SK-N-SH (cell line): ENCODE measurements at regions not wholly inside any gene's neighbourhood (a gene's known extent, or its start where the extent isn't known, plus 50 kb on each side); places are given as distances from the start of the nearest gene placed in this dataset.

Source experiments
- CTCF ChIA-PET: fragments of 300-600, 350-600 bp; formaldehyde crosslinking; extraction: SDS; loops from one replicate; lab custom pipeline; 2021; lab: Yijun Ruan, JAX
- POLR2A ChIA-PET: fragments of 350-600 bp; sonication (Branson Sonifier 250); formaldehyde crosslinking; extraction: SDS; loops from one replicate; lab custom pipeline; 2020; ENCODE audit warnings: antibody characterized with exemption, inconsistent platforms; lab: Yijun Ruan, JAX
- DNase-seq: peaks from one replicate; pipeline ENCODE4 v3.0.0; 2012
- H2AFZ ChIP-seq: fragments of 200-600 bp; sonication (generic); 2 replicates; pipeline ENCODE4 v1.8.1; 2016; ENCODE audit warnings: antibody characterized with exemption, mild to moderate bottlenecking, low read depth
- H3F3A ChIP-seq: fragments of 200-600 bp; sonication (generic); replicated peaks from 2 replicates; pipeline ENCODE3; 2016; ENCODE audit warnings: antibody characterized with exemption, mild to moderate bottlenecking; ENCODE audit not compliant: insufficient read depth
- H3K27ac ChIP-seq, 2 experiments: fragments of 200-500 bp in 1 of 2; fragments of 200-600 bp in 1 of 2; sonication (Bioruptor generic) in 1 of 2; sonication (generic), shearing (Covaris generic) in 1 of 2; 2 replicates each; pipeline versions ENCODE4 v1.5.1 to v1.6.1; 2014 to 2016; ENCODE audit warnings: low read depth in 2 of 2, inconsistent platforms in 1 of 2, low read length in 1 of 2, mild to moderate bottlenecking in 1 of 2, mixed read lengths in 1 of 2
- H3K27me3 ChIP-seq: fragments of 200-600 bp; sonication (generic), shearing (Covaris generic); 2 replicates; pipeline ENCODE4 v1.6.1; 2016; ENCODE audit warnings: mixed run types; ENCODE audit not compliant: insufficient read depth
- H3K36me3 ChIP-seq, 2 experiments: fragments of 200-500 bp in 1 of 2; fragments of 200-600 bp in 1 of 2; sonication (Bioruptor generic) in 1 of 2; sonication (generic) in 1 of 2; replicated peaks in 1 of 2; 2 replicates each; pipeline versions ENCODE3 to v1.5.1; 2014 to 2016; ENCODE audit warnings: low read length in 1 of 2, mild to moderate bottlenecking in 1 of 2; ENCODE audit not compliant: insufficient read depth in 2 of 2, control insufficient read depth in 1 of 2
- H3K4me1 ChIP-seq, 2 experiments: fragments of 200-500 bp in 1 of 2; fragments of 200-600 bp in 1 of 2; sonication (Bioruptor generic) in 1 of 2; sonication (generic), shearing (Covaris generic) in 1 of 2; 2 replicates each; pipeline versions ENCODE4 v1.5.1 to v1.6.1; 2014 to 2016; ENCODE audit warnings: low read depth in 1 of 2, low read length in 1 of 2, mixed run types in 1 of 2; ENCODE audit not compliant: insufficient read depth in 2 of 2, control insufficient read depth in 1 of 2
- H3K4me2 ChIP-seq: fragments of 200-600 bp; sonication (generic), shearing (Covaris generic); 2 replicates; pipeline ENCODE4 v1.6.1; 2017; ENCODE audit warnings: mixed run types
- H3K4me3 ChIP-seq, 2 experiments: fragments of 200-500 bp in 1 of 2; fragments of 200-600 bp in 1 of 2; sonication (Bioruptor generic) in 1 of 2; sonication (generic), shearing (Covaris generic) in 1 of 2; 2 replicates each; pipeline versions ENCODE4 v1.5.1 to v1.8.1; 2014 to 2016; ENCODE audit warnings: low read depth in 2 of 2, inconsistent platforms in 1 of 2, low read length in 1 of 2, mild to moderate bottlenecking in 1 of 2, mixed read lengths in 1 of 2, moderate library complexity in 1 of 2
- H3K79me2 ChIP-seq: fragments of 200-600 bp; sonication (generic); 2 replicates; pipeline ENCODE4 v1.8.1; 2017; ENCODE audit warnings: mild to moderate bottlenecking; ENCODE audit not compliant: insufficient read depth
- H3K9ac ChIP-seq: fragments of 200-600 bp; sonication (generic); 2 replicates; pipeline ENCODE4 v1.6.1; 2017; ENCODE audit warnings: mixed run types
- H3K9me2 ChIP-seq: fragments of 200-600 bp; sonication (generic); 2 replicates; pipeline ENCODE4 v1.6.1; 2017; ENCODE audit warnings: mixed run types
- H3K9me3 ChIP-seq: fragments of 200-600 bp; sonication (generic); 2 replicates; pipeline ENCODE4 v1.6.1; 2017; ENCODE audit warnings: mixed run types, mild to moderate bottlenecking, moderate library complexity
- H4K20me1 ChIP-seq: fragments of 200-600 bp; sonication (generic); 2 replicates; pipeline ENCODE4 v1.6.1; 2017; ENCODE audit warnings: mild to moderate bottlenecking, mixed run types; ENCODE audit not compliant: insufficient read depth
- CTCF ChIP-seq: fragments of 200-600 bp; sonication (generic); IDR thresholded peaks from 2 replicates; pipeline ENCODE4 v1.6.1; 2017; ENCODE audit warnings: antibody characterized with exemption, mild to moderate bottlenecking, moderate library complexity
- ELF1 ChIP-seq: IDR thresholded peaks from 2 replicates; pipeline ENCODE4 v1.4.0; 2012
- EP300 ChIP-seq, 2 experiments: IDR thresholded peaks; 2 replicates each; pipeline versions ENCODE4 v1.4.0 to v1.6.1; 2012; ENCODE audit warnings: borderline replicate concordance in 1 of 2, low read depth in 1 of 2, low read length in 1 of 2
- EZH2phosphoT487 ChIP-seq: fragments of 200-600 bp; sonication (generic); IDR thresholded peaks from 2 replicates; pipeline ENCODE4 v1.6.1; 2017; ENCODE audit warnings: low read depth, mixed run types, mild to moderate bottlenecking, antibody characterized with exemption, moderate library complexity, borderline replicate concordance
- FOXJ3 ChIP-seq: sonication (generic); formaldehyde crosslinking; IDR thresholded peaks from 2 replicates; pipeline ENCODE4 v1.5.1; 2020; ENCODE audit warnings: mild to moderate bottlenecking, missing genetic modification reagents
- FOXM1 ChIP-seq: IDR thresholded peaks from 2 replicates; pipeline ENCODE4 v1.4.0; 2012; ENCODE audit warnings: low read depth, mild to moderate bottlenecking
- GATA2 ChIP-seq: sonication (generic); formaldehyde crosslinking; IDR thresholded peaks from 2 replicates; pipeline ENCODE4 v1.5.0; 2020; ENCODE audit warnings: mild to moderate bottlenecking, missing genetic modification reagents
- MEF2A ChIP-seq: IDR thresholded peaks from 2 replicates; pipeline ENCODE4 v1.4.0; 2012; ENCODE audit warnings: low read depth, borderline replicate concordance
- NRF1 ChIP-seq: IDR thresholded peaks from 2 replicates; pipeline ENCODE4 v1.6.1; 2012; ENCODE audit warnings: low read depth, mild to moderate bottlenecking, low read length
- RCOR1 ChIP-seq: fragments of 150-350 bp; IDR thresholded peaks from 2 replicates; pipeline ENCODE4 v1.6.1; 2017; ENCODE audit warnings: antibody characterized with exemption, low read length
- REST ChIP-seq: IDR thresholded peaks from 2 replicates; pipeline ENCODE4 v1.6.1; 2012; ENCODE audit warnings: mild to moderate bottlenecking, low read depth, low read length, moderate library complexity
- RFX5 ChIP-seq: IDR thresholded peaks from 2 replicates; pipeline ENCODE4 v1.6.1; 2012; ENCODE audit warnings: mild to moderate bottlenecking, improper control_type of control experiment, low read length
- RXRA ChIP-seq: IDR thresholded peaks from 2 replicates; pipeline ENCODE4 v1.4.0; 2012; ENCODE audit warnings: low read depth, mild to moderate bottlenecking, borderline replicate concordance
- SIN3A ChIP-seq: IDR thresholded peaks from 2 replicates; pipeline ENCODE4 v1.6.1; 2012; ENCODE audit warnings: low read depth, mild to moderate bottlenecking, low read length, moderate library complexity, borderline replicate concordance
- SMC3 ChIP-seq: IDR thresholded peaks from 2 replicates; pipeline ENCODE4 v1.6.1; 2012; ENCODE audit warnings: low read depth, low read length, improper control_type of control experiment
- TAF1 ChIP-seq: IDR thresholded peaks from 2 replicates; pipeline ENCODE4 v1.6.1; 2012; ENCODE audit warnings: low read depth, mild to moderate bottlenecking, low read length, moderate library complexity, borderline replicate concordance
- TEAD4 ChIP-seq: IDR thresholded peaks from 2 replicates; pipeline ENCODE4 v1.4.0; 2012; ENCODE audit warnings: mild to moderate bottlenecking, borderline replicate concordance; ENCODE audit not compliant: insufficient read depth
- ZBTB33 ChIP-seq: IDR thresholded peaks from 2 replicates; pipeline ENCODE4 v1.4.0; 2012; ENCODE audit warnings: low read depth, borderline replicate concordance
- WGBS: methylation state at CpG from one replicate; pipeline ENCODE4 v1.1.6; 2017; ENCODE audit warnings: low lambda C conversion rate; 5-methylcytosine and 5-hydroxymethylcytosine counted together

DNA sequence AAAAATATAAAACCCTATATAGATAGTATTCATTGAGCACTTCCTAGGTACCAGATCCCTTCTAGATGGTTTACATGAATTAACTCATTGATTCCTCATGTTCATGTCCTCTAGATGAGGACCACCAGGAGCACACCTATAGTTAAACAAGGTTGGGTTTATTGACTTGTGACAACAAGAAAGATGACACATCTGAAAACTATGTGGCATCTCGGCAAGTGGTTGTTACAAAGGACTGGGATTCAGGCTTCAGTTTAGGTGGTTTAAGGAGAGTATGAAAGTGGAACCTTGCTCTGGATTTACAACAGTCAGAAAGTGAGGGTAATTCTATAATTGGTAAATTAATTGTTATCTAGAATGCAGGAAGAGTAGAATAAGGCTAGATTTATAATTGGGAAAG, 99.0 kb upstream of the PHF14 start:
- H3K9me2 ChIP-seq = no peaks in the 10 kb centered on the region
- H3F3A ChIP-seq = no peaks in the 10 kb centered on the region
- WGBS = 48% methylated on average over 1 of the region's 1 CpG
- H3K79me2 ChIP-seq = no peaks in the 10 kb centered on the region
- no peaks in the 10 kb centered on the region for H3K27me3 ChIP-seq
- POLR2A ChIA-PET = no interaction called here
- H2AFZ ChIP-seq = no peak overlapping the region
- H3K4me1 ChIP-seq = no peaks in the 10 kb centered on the region; a peak in 2 of 4 replicates
- CTCF ChIA-PET = interaction anchor here (0.7 to 2.1 kb wide), 5 partner anchors 8 to 338 kb away, joined by 3 to 11 read pairs (median 4); no protein-coding TSS in a partner anchor
- no peak overlapping the region for H3K4me3 ChIP-seq
- no peak for TF ChIP-seq EZH2phosphoT487
- TF ChIP-seq TAF1 = no peak
- no peak for TF ChIP-seq RCOR1
- no peak for TF ChIP-seq EP300 (IDR thresholded peaks at IDR 0.05; ENCODE audit: borderline replicate concordance in 1 of 2, low read depth in 1 of 2, low read length in 1 of 2)
- no peak for TF ChIP-seq SMC3
- no peak for TF ChIP-seq RXRA
- no peak for TF ChIP-seq MEF2A
- no peak for DNase-seq
- no peaks in the 10 kb centered on the region for H3K36me3 ChIP-seq
- H3K27ac ChIP-seq = no peak overlapping the region
- H3K9ac ChIP-seq = no peak overlapping the region
- no peaks in the 10 kb centered on the region for H4K20me1 ChIP-seq
- H3K4me2 ChIP-seq = no peak overlapping the region
- no peaks in the 10 kb centered on the region for H3K9me3 ChIP-seq

- CTCF ChIA-PET = interaction anchor here (1.0 to 2.1 kb wide), 4 partner anchors 8 to 337 kb away, joined by 3 to 11 read pairs (median 5); no protein-coding TSS in a partner anchor
Observed at GRCh38 chr7:10875080-10875479, 98.6 kb upstream of the PHF14 start.

More at GRCh38 chr7:10875080-10875479, 98.6 kb upstream of the PHF14 start:
- Histone ChIP-seq H3K4me1 (no peaks in the 10 kb centered on the region; a peak in 2 of 4 replicates), H3K9me2 (no peaks in the 10 kb centered on the region), H3K9ac (no peak overlapping the region), H3K27me3 (no peaks in the 10 kb centered on the region), H3K27ac (no peak overlapping the region), H3K79me2 (no peaks in the 10 kb centered on the region), H4K20me1 (no peaks in the 10 kb centered on the region), H3F3A (no peaks in the 10 kb centered on the region), H3K4me2 (no peak overlapping the region), H3K36me3 (no peaks in the 10 kb centered on the region), H3K9me3 (no peaks in the 10 kb centered on the region), H3K4me3 (no peak overlapping the region), H2AFZ (no peak overlapping the region)
- TF ChIP-seq TEAD4 (no peak), GATA2 (no peak), ELF1 (no peak), FOXM1 (no peak), ZBTB33 (no peak), SMC3 (no peak), SIN3A (no peak), RCOR1 (no peak), FOXJ3 (CRISPR knock-in tag) (no peak), RFX5 (no peak), NRF1 (no peak), CTCF (no peak), REST (no peak), RXRA (no peak)
- POLR2A ChIA-PET = no interaction called here
- no peak for DNase-seq
- WGBS = 47% methylated on average over 2 of the region's 2 CpGs
